ACHN (cell line): ENCODE measurements at regions not wholly inside any gene's neighbourhood (a gene's known extent, or its start where the extent isn't known, plus 50 kb on each side); places are given as distances from the start of the nearest gene placed in this dataset.
A peak's percentile ranks its signal among the peaks of the same experiment; 100 is the strongest.

Experiments
- DNase-seq: peaks from one replicate; pipeline ENCODE4 v3.0.0-alpha.2; 2015
- in situ Hi-C: cut with HindIII; loops from 2 replicates; pipeline ENCODE4 v1.10.0; 2017; ENCODE audit warnings: low sequenced_read_pairs, low pct_ligation_motif_present, low pct_unique_long_range_greater_than_20kb

DNA sequence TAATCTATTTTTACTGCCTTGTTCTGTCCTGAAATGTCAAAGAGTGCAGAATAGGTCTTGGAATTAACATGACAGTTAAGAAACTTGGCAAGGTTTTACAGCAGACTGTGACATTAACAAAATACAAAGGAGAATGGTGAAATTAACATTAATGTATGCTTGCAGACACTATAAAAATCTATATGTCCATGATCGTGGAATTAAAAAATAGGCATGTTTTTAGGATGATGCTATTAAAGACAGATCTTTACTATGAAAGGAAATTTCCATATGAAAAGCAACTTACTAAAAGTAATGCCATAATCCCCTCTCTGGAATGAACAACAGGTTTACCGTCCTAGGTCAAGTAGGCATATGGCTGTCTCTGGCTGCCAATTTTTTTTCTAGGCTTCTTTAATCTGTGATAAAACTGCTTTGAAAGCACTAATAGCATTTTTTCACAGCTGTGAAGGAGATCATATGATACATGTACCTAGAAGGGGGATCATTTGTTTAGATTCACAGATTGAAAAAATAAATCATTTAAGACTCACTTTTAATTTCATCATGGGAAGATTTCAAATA lies 291.5 kb downstream of the ZNF536 start:
- DNase-seq, result no peak
- in situ Hi-C loops, result no loop called here

DNA sequence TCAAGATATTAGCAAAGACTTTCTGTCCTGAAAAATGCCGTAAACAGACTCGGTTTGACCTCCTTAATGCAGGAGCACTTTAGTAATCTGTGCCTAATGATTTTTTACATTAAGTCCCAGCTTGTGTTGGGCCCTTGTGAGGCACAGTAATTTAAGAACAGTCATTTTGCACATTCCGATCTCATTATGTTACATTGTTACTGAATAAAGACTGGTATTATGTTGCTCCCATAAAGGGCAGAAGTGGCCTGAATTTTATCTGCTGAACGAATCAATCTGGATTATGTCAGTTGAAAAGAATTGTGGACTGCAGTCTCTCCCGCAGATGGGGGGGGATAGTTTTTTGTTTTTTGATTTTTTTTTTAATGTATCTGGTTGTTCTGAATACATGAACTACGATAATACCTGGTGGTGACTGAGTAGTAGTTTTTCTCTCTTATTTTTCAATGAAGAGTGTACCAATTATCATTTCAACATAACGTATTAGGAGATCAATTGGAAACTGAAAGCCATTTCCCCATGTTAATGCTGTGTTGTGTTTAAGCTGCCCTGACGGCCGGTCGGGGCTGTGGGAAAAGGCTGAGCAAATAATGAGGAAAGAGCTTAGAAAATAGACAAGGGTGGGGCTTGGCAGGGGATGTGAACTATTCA lies 290.2 kb downstream of the ZNF536 start:
- DNase-seq, result no peak
- in situ Hi-C loops, result no loop called here

DNA sequence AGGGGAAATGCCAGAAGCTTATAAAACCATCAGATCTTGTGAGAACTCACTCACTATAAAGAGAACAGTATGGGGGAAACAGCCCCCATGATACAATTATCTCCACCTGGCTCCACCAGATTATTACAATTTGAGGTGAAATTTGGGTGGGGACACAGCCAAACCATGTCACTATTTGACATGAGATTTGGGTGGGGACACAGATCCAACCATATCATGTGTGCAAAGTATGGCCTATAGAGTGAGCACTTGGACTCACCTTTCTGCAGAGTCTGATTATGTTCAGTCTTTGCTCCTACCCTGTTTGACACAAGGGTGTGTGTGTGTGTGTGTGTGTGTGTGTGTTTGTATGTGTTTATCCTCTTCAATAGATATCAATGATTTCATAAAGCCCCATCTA lies 287.5 kb downstream of the ZNF536 start:
- in situ Hi-C loops, result no loop called here
- DNase-seq, result no peak

DNA sequence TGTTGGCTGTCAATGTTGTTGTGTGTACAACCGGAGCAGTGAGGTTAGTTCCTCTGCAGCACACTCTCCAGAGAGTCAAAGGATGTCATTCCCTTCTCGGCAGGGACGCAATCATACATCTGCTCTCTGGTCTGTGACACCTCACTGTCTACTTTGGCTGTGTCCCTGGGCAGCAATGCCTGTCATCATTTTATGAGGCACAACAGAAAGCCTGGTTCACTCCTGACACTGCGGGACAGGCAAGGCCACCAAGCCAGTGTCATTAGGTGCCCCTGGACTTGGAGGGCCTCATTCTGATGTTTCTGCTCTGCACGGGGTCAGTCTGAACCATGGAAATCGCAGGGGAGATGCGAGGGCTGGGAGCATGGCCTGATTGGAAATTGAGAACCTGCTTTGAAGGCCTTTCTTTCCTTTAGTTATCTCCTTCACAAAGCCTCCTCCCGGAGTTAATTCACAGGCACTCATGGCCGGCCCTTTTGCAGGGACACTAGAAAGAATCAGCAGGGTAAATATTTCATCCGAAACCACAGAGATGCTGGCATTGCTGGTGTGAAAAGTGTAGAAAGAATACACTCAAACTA lies 284.4 kb downstream of the ZNF536 start:
- in situ Hi-C loops, result no loop called here
- DNase-seq, result no peak

DNA sequence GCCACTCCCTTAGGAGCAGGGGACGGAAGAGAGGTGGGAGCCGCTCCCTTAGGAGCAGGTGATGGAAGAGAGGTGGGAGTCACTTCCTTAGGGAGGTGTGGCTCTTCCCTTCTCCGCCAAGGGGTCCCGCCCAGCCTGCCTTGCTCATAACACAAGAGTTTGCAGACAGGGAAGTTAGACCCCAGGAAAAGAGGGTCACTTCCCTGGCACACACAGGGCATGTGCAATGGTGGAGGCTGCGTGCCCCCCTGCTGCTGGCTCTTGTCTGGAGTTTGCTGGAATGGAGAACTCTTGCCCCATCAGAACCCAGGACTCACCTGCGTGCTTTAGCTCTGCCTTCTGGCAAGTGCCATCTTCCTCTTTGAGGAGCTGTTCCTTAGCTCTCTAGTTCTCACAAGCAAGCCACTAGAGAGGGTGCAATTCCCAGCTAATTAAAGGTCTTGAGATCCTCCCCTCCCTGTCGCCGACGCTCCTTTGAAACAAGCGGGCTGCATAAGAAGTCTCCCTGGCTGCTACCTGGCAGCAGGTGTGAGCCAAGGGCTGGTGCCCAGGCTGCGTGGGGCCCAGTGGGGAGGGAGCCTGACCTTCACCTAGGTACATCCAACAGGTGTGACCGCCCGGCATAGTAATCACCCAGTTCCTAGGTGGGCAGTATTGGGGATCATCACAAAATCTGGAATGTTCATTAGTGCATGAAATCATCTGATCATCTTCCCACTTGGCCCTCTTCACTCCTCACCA lies 281.6 kb downstream of the ZNF536 start:
- in situ Hi-C loops, result no loop called here
- no peak for DNase-seq

DNA sequence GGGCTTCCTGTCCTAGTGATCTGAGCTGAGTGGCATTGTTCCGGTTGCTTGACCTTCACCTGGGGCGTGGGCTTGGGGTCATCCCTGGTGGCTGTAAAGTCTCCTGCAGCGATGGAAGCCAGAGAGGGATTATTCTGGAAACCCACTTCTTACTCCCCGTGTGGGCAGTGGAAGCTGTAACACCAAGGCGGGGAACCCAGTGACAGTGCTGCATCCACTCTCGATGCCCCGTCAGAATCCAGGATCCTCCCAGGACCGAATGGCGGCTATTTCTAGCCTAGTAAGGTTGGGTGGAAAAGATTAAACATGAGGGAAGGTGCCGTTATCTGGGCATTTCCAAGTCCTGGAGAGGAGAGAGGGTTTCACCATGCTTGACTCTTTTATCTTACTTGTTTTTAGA lies 280.6 kb downstream of the ZNF536 start:
- DNase-seq, result no peak
- in situ Hi-C loops, result no loop called here

DNA sequence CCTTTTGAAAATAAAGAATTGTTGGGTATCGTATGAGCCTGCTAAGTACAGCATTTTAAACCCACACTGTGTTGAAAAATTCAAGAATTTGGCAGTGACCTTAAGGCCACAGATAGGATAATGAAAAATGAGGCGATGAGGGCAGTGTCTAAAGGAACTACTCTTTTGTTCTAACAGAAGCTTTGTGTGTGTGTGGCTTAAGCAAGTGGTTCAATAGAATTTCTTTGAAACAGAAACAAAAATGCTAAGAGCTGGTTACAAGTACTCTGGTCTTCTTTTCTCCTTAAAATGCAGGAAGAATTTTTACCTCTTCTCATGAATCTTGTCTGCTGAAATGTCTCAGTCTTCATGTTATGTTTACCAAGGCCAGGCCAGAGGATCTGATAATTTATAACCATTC lies 279.5 kb downstream of the ZNF536 start:
- no peak for DNase-seq
- in situ Hi-C loops, result no loop called here

DNA sequence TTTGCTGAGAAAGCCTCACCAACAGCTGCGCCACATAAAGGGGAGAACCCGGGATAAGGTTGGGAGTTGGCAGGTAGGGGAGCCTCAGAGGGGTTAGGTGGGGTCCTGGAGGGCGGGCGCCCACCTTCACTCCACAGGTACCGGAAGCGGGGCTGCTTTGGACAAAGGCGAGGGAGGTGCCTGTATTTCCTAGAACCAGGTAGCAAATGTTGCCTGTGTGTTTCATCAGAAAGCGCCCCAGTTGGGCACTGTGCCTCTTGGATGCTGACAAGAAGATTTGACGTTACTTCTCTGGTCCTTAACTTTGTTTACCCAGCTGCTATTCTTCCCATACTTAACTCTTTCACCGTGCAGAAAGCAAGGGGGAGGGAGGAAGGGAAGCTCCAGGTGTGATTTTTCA lies 278.9 kb downstream of the ZNF536 start:
- in situ Hi-C loops, result no loop called here
- no peak for DNase-seq

DNA sequence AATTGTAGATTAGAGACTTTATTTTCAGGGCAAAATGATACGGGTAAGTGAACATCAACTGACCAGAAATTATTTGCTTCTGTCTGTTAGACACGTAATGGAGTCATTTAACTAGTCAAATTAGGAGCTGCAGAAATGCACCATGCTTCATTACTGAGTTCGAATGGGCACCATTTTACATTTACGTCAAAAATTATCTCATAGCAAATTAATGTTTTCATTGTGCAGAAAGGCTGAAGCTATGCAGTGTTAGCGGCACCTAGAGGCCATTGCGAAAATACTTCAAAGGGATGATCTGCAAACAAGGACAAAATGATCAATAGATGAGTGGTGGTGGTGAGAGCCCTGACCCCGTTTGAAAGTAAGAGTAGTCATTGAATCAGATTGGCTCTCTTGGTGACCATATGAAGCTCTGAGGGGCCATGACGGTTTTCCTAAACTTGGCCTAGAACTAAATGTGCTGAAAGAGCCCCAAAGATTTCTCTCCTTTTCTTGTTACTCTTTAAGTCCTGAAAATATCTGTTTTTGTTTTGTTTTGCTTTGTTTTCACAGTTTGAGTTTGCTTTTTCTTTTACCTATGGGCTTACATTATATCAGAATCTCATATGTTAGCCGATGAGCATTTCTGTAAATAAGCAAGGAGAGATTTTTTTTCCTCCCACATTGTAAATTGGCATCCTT lies 277.9 kb downstream of the ZNF536 start:
- DNase-seq, result peak; percentile 30

DNA sequence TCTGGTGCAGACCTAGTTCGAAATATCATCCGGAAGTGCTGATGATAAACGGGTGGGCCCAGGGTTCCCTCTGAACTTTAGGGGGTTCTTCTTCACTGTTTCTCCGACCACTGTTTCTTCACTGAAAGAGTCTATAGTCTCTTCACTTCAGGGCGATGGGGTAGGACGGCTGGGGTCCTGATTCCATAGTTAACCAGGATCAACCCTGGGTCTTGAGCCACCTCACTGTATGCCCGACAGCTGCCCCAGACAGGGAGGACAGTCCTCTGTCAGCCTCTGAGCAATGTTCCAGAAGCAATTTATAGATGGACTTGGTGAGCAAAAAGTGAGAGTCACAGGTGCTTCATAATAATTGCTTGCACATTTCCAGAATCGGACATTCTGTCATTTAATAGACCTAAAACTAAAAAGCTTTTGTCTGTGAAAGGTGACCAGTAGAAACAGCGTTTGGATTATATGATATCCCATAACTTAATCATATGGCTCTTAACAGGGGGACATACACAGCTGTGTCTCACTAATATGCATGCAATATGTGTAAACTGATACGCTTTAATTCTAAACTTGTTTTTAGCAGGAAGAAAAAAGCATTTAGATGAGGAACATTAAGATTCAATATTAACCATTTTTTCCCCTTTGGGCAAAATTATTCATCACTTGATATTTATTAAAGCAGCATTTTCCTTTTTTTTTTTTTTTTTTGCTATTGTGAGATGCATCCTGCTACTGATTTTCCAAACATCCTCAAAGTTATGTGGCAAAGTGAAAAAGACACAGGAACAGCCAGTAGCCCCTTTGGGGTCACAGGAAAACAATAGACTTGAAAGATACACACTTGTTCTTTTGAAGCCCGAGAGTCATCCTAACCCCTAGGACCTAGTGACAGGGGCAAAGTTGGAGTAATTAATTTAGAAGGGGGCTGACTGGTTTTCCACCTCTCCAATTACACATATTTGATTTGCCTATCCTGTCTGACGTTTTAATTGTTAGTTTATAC lies 277.0 kb downstream of the ZNF536 start:
- DNase-seq, result no peak
- in situ Hi-C loops, result no loop called here

More for the DNA sequence above, 277.9 kb downstream of the ZNF536 start:
- in situ Hi-C loops, result no loop called here

DNA sequence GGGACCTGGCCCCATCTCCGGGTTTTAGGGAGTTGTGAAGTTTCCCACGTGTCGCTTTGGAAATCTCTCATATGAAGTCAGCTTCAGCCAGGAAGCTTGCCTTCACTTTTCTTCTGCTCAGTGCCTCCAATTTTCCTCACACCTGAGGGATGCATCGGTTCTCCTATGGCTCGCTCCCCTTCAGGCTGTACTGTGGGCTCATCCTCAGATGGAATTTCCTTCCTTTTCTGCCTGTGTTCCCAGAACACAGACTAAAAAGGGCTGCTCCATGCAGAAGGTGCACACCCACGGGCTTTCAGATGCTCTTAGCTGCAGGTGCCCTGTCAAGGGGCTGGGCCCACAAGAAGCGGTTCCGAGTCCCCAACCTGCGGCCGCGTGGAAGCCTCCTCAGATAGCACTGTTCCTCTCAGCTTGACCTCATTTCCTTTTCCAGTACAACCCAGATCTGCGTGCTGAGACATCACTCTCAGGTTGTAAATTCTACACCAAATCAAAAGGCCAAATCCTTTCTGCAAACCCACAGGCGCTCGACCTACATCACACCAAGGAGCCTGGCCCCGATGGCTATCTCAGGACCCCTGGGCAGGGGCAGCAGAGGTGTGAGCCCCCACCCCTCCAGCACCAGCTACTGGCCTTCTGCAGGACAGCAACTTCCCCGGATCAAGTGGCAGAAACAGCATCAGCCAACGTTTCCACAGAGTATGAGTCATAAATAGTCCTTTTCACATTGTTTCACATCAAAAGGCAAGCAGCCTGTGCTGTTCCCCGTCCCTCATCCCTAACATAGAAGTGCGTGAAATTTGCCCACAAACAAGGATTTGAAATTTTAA lies 275.9 kb downstream of the ZNF536 start:
- in situ Hi-C loops, result no loop called here
- DNase-seq, result no peak

DNA sequence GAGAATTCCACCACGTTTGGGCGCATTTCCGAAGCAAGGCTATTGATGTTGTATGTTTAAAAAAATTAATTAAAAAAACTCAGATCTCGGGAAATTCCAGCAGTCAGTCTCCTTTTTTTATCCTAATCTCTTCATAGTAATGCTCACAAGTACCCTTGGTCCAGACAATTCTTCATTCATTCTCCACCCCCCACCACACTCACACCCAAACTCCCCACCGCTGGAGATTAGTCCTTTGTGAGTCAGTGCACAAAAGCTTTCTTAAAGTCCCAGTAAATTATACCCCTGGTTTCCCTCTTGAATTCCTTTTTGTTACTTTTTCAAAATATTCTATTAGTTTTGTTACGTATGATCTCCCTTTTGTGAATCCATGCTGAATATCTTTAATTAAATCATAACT lies 274.6 kb downstream of the ZNF536 start:
- DNase-seq, result no peak
- in situ Hi-C loops, result no loop called here

DNA sequence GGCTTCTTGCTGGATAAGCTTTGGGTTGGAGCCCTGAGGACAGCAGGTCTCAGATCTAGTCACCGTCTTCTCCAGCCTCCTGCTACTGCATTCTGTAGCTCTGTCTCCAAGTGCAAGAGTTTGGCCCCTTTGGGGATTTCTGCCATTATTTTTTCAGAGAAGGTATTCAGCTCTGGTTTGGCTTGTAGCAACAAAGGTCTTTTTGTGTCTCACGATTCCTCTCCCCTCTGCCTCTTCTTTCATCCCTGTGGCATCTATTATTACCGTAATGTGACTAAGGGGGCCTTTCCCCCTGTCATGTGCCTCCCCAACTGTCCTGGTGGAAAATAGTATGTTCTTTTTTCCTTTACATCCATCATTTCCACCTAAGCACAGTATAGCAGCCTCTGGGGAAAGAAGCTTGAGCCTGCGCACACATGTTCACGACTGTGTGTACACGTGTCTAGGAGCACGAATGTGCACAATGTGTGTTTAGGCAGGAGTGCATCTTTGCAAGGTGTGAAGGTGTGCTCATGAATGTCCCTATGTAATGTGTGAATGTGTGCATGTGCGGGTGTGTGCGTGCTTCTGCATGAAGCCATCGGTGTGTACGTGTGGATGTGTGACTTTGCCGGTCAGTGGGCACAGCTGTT lies 273.9 kb downstream of the ZNF536 start:
- DNase-seq, result no peak
- in situ Hi-C loops, result no loop called here

DNA sequence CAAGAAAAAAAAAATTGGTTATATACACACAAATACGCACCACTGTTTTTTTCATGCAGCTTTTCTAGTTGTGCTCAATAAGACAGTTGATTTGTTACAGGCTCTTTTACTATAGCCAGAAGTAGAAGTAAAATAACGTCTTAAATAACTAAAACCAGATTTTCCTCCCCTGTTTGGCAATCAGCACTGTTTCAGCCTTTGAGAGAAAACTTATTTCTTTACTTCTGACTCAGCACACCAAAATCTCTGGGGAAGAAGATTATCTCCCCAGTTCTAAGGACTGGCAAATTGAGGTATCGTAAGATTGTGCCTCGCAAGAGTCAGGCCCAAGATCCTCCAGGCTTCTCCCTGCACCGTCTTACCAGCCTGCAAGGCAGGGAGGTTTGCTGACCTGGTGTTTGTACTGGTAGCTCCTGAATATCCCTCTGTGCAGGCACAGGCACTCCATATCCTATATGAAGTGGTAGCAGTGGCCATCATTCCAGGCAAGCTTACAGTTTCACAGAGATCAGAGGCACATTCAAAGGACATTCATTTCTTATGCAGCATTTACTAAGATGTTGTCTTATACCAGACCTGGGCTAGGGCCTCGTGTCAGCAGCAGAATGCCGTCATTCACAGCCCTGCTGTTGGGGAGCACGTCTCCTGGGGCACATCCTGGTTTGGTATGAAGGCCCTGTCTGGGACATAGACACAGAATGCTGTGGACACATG lies 268.2 kb downstream of the ZNF536 start:
- in situ Hi-C loops, result no loop called here
- DNase-seq, result no peak

DNA sequence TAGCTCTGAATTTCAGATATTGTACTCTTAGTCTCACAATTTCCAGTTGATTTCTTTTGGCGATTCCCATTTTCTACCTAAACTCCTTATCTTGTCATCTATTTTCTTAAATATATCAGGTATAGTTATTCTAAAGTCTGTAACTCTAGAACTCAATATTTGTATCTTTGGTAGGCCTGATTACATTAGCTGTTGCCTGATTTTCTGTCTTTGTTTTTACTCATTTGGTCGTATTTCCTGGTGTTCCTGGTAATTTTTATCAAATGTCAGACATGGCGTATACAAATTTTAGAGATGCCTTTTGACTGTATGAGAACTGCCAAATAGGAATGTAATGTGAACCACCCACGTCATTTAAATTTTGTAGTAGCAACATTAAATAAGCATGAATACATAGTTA lies 266.7 kb downstream of the ZNF536 start:
- in situ Hi-C loops, result no loop called here
- DNase-seq, result no peak

DNA sequence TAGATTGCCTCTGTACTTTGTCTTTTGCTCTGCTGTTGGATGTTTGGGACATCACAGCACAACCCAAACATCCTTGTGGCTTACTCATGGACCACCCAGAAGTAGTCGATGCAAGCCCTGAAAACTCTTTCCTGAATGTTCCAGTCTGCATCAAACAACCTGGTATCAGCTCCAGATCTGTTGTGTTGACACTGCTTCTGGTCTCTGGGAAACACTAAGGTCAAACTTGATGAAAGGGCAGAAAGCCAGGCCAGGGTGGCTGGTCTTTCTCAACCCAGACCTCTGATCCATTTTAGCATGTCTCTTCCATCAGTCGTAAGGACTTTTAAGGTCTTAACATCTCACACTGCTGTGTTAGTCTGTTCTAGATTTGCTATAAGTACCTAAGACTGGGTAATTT lies 265.7 kb downstream of the ZNF536 start:
- DNase-seq, result no peak

More for the DNA sequence above, 265.7 kb downstream of the ZNF536 start:
- in situ Hi-C loops, result no loop called here
